K562 (cell line): ENCODE measurements at regions not wholly inside any gene's neighbourhood (a gene's known extent, or its start where the extent isn't known, plus 50 kb on each side); places are given as distances from the start of the nearest gene placed in this dataset.
A peak's percentile ranks its signal among the peaks of the same experiment; 100 is the strongest.

Experiments used
- GABPA ChIP-seq: fragments of 200-800 bp; sonication (Bioruptor generic); conservative IDR thresholded peaks from 2 replicates; pipeline ENCODE4 v1.6.1; 2016; ENCODE audit warnings: low read depth, missing genetic modification characterization, missing compliant biosample characterization
- HDGF ChIP-seq: fragments of 450-650 bp; IDR thresholded peaks from 2 replicates; pipeline ENCODE4 v1.6.1; 2016
- HOXB6 ChIP-seq: fragments of 250-450 bp; sonication (Bioruptor Pico); IDR thresholded peaks from 2 replicates; pipeline ENCODE4 v1.5.1; 2022; ENCODE audit warnings: mild to moderate bottlenecking, borderline replicate concordance
- MAZ ChIP-seq, 2 experiments: fragments of 450-650 bp in 1 of 2; sonication (generic) in 1 of 2; formaldehyde crosslinking; IDR thresholded peaks in 1 of 2; conservative IDR thresholded peaks in 1 of 2; 2 replicates each; pipeline versions ENCODE4 v1.4.0 to v1.5.0; 2020; ENCODE audit warnings: mild to moderate bottlenecking in 1 of 2, missing genetic modification reagents in 1 of 2
- RBBP5 ChIP-seq: fragments of 200-600 bp; sonication (generic); IDR thresholded peaks from 2 replicates; pipeline ENCODE4 v1.6.1; 2012; ENCODE audit warnings: borderline replicate concordance, mild to moderate bottlenecking, low read length, control low read depth, inconsistent platforms; ENCODE audit not compliant: insufficient read depth, poor library complexity, severe bottlenecking
- TCF7 ChIP-seq: sonication (generic); IDR thresholded peaks from 2 replicates; pipeline ENCODE4 v1.6.1; 2016; ENCODE audit warnings: antibody characterized with exemption, borderline replicate concordance
- WHSC1 ChIP-seq: IDR thresholded peaks from one replicate; pipeline ENCODE4 v1.6.1; 2012; ENCODE audit warnings: low read length, control low read depth, inconsistent platforms
- ZNF695 ChIP-seq: fragments of 450-650 bp; formaldehyde crosslinking; IDR thresholded peaks from 2 replicates; pipeline ENCODE4 v1.4.0; 2020; ENCODE audit warnings: mild to moderate bottlenecking, moderate library complexity
- TF ChIP-seq, protein P1 (sequence below), 2 experiments: fragments of 450-650 bp in 1 of 2; sonication (generic) in 1 of 2; formaldehyde crosslinking in 1 of 2; IDR thresholded peaks; 2 replicates each; pipeline versions ENCODE4 v1.7.1 to v1.9.0; 2016 to 2022; ENCODE audit warnings: inconsistent platforms in 1 of 2, mild to moderate bottlenecking in 1 of 2, missing genetic modification reagents in 1 of 2
- TF ChIP-seq, protein P2 (sequence below): fragments of 250-450 bp; sonication (Bioruptor Pico); IDR thresholded peaks from 2 replicates; pipeline ENCODE4 v1.8.0; 2021; ENCODE audit warnings: moderate library complexity, mild to moderate bottlenecking, inconsistent platforms
- TF ChIP-seq, protein P3 (sequence below): sonication (generic); formaldehyde crosslinking; IDR thresholded peaks from 2 replicates; pipeline ENCODE4 v1.5.0; 2020; ENCODE audit warnings: missing genetic modification reagents
- TF ChIP-seq, protein P4 (sequence below), 2 experiments: IDR thresholded peaks; 2 replicates each; pipeline ENCODE4 v1.6.1; 2011; ENCODE audit warnings: borderline replicate concordance in 1 of 2, control low read depth in 1 of 2, low read depth in 1 of 2, low read length in 1 of 2, mild to moderate bottlenecking in 1 of 2, mixed read lengths in 1 of 2, moderate library complexity in 1 of 2; ENCODE audit not compliant: insufficient read depth in 1 of 2, insufficient read length in 1 of 2, poor library complexity in 1 of 2, severe bottlenecking in 1 of 2; ENCODE audit errors: extremely low read depth in 1 of 2

DNA sequence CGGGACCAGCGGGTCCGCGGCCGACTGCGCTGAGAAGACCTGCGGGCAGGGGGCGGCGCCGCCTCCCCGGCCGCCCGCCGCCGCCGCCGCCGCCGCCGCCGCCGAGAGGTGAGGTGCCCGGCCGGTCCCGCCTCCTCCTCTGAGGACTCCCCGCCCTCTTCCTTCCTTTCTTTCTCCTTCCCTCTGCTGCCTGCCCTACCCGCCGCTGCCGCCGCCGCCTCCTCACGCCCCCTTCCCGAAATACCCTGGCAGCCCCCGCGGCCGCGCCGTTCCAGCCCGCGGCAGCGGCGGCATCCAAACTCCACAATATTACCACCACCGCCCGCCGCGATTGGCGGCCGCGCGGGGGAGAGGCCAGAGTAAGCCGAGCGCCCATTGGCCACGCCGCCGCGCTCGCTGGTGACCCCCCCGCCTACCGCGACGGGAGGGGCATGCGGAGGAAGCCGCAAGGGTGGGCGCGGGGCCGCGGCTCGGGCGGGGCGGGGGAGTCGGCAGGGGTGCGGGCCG, 61.8 kb upstream of the ANKRD28 start (continued):
- TF ChIP-seq, protein P1, sequence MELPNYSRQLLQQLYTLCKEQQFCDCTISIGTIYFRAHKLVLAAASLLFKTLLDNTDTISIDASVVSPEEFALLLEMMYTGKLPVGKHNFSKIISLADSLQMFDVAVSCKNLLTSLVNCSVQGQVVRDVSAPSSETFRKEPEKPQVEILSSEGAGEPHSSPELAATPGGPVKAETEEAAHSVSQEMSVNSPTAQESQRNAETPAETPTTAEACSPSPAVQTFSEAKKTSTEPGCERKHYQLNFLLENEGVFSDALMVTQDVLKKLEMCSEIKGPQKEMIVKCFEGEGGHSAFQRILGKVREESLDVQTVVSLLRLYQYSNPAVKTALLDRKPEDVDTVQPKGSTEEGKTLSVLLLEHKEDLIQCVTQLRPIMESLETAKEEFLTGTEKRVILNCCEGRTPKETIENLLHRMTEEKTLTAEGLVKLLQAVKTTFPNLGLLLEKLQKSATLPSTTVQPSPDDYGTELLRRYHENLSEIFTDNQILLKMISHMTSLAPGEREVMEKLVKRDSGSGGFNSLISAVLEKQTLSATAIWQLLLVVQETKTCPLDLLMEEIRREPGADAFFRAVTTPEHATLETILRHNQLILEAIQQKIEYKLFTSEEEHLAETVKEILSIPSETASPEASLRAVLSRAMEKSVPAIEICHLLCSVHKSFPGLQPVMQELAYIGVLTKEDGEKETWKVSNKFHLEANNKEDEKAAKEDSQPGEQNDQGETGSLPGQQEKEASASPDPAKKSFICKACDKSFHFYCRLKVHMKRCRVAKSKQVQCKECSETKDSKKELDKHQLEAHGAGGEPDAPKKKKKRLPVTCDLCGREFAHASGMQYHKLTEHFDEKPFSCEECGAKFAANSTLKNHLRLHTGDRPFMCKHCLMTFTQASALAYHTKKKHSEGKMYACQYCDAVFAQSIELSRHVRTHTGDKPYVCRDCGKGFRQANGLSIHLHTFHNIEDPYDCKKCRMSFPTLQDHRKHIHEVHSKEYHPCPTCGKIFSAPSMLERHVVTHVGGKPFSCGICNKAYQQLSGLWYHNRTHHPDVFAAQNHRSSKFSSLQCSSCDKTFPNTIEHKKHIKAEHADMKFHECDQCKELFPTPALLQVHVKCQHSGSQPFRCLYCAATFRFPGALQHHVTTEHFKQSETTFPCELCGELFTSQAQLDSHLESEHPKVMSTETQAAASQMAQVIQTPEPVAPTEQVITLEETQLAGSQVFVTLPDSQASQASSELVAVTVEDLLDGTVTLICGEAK (IDR thresholded peaks at IDR 0.05): no peak
- TF ChIP-seq, protein P1 (CRISPR knock-in tag; IDR thresholded peaks at IDR 0.05): no peak
- TF ChIP-seq, protein P2, sequence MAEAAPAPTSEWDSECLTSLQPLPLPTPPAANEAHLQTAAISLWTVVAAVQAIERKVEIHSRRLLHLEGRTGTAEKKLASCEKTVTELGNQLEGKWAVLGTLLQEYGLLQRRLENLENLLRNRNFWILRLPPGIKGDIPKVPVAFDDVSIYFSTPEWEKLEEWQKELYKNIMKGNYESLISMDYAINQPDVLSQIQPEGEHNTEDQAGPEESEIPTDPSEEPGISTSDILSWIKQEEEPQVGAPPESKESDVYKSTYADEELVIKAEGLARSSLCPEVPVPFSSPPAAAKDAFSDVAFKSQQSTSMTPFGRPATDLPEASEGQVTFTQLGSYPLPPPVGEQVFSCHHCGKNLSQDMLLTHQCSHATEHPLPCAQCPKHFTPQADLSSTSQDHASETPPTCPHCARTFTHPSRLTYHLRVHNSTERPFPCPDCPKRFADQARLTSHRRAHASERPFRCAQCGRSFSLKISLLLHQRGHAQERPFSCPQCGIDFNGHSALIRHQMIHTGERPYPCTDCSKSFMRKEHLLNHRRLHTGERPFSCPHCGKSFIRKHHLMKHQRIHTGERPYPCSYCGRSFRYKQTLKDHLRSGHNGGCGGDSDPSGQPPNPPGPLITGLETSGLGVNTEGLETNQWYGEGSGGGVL (CRISPR knock-in tag): no peak
- TF ChIP-seq MAZ (CRISPR knock-in tag; conservative IDR thresholded peaks at IDR 0.05 in 1 of 2, IDR thresholded peaks at IDR 0.05 in 1 of 2): peak; percentile 93 to 95
- no peak for TF ChIP-seq GABPA (tag)
- no peak for TF ChIP-seq ZNF695 (CRISPR knock-in tag)
- TF ChIP-seq, protein P3, sequence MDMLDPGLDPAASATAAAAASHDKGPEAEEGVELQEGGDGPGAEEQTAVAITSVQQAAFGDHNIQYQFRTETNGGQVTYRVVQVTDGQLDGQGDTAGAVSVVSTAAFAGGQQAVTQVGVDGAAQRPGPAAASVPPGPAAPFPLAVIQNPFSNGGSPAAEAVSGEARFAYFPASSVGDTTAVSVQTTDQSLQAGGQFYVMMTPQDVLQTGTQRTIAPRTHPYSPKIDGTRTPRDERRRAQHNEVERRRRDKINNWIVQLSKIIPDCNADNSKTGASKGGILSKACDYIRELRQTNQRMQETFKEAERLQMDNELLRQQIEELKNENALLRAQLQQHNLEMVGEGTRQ (CRISPR knock-in tag): 0 out of 2 replicates have a peak, but pooled peaks have one; percentile 2
- no peak for TF ChIP-seq WHSC1
- TF ChIP-seq, protein P4, sequence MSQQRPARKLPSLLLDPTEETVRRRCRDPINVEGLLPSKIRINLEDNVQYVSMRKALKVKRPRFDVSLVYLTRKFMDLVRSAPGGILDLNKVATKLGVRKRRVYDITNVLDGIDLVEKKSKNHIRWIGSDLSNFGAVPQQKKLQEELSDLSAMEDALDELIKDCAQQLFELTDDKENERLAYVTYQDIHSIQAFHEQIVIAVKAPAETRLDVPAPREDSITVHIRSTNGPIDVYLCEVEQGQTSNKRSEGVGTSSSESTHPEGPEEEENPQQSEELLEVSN (IDR thresholded peaks at IDR 0.05; ENCODE audit: borderline replicate concordance in 1 of 2, extremely low read depth in 1 of 2, insufficient read depth in 1 of 2, insufficient read length in 1 of 2, low read depth in 1 of 2, low read length in 1 of 2, poor library complexity in 1 of 2, severe bottlenecking in 1 of 2): peak in 1 of 2 experiments; percentile 76
- no peak for TF ChIP-seq HOXB6 (CRISPR knock-in tag)
- TF ChIP-seq RBBP5: peak; percentile 57
- TF ChIP-seq TCF7: no peak
- TF ChIP-seq HDGF: no peak
